CD14-positive monocyte (primary cell): ENCODE measurements at regions not wholly inside any gene's neighbourhood (a gene's known extent, or its start where the extent isn't known, plus 50 kb on each side); places are given as distances from the start of the nearest gene placed in this dataset.

Experiments used
- DNase-seq, 3 donors: peaks; one replicate each; pipeline ENCODE4 v3.0.0-alpha.2; 2011 to 2022
- H2AFZ ChIP-seq: 2 replicates; pipeline ENCODE4 v1.6.0; 2012; ENCODE audit warnings: mild to moderate bottlenecking, low read depth, low read length, inconsistent platforms; ENCODE audit not compliant: insufficient read depth, poor library complexity, severe bottlenecking
- H3K27ac ChIP-seq, 2 donors: 1 replicate in 1 of 2; 2 replicates in 1 of 2; pipeline ENCODE4 v1.5.1; 2012 to 2013; ENCODE audit warnings: low read length in 2 of 2, control low read depth in 1 of 2, inconsistent platforms in 1 of 2, low read depth in 1 of 2, mild to moderate bottlenecking in 1 of 2
- H3K27me3 ChIP-seq, 2 donors: one replicate each; pipeline versions ENCODE4 v1.6.0 to v1.6.1; 2011 to 2013; ENCODE audit warnings: low read length in 2 of 2; ENCODE audit not compliant: control insufficient read depth in 2 of 2, insufficient read depth in 2 of 2
- H3K36me3 ChIP-seq, 2 donors: replicated peaks in 1 of 2; 1 replicate in 1 of 2; 2 replicates in 1 of 2; pipeline versions ENCODE4 v1.5.1 to v1.6.1; 2012 to 2013; ENCODE audit warnings: low read length in 2 of 2, control low read depth in 1 of 2, inconsistent platforms in 1 of 2, mild to moderate bottlenecking in 1 of 2; ENCODE audit not compliant: insufficient read depth in 2 of 2, control insufficient read depth in 1 of 2
- H3K4me1 ChIP-seq, 2 donors: 1 replicate in 1 of 2; 2 replicates in 1 of 2; pipeline versions ENCODE4 v1.5.1 to v1.6.1; 2012 to 2013; ENCODE audit warnings: low read length in 2 of 2, control low read depth in 1 of 2, inconsistent platforms in 1 of 2, mild to moderate bottlenecking in 1 of 2, moderate library complexity in 1 of 2; ENCODE audit not compliant: insufficient read depth in 2 of 2, control insufficient read depth in 1 of 2
- H3K4me2 ChIP-seq: replicated peaks from 2 replicates; pipeline ENCODE3; 2012; ENCODE audit warnings: low read length, moderate library complexity, mild to moderate bottlenecking; ENCODE audit not compliant: poor library complexity, severe bottlenecking; ENCODE audit errors: extremely low read depth
- H3K4me3 ChIP-seq, 3 experiments: fragments of 200-600 bp in 1 of 3; sonication (generic) in 1 of 3; replicated peaks in 1 of 3; 1 replicate in 2 of 3; 2 replicates in 1 of 3; pipeline ENCODE4 v1.5.1; 2011 to 2013; ENCODE audit warnings: low read length in 3 of 3, mild to moderate bottlenecking in 3 of 3, control low read depth in 2 of 3, low read depth in 2 of 3, inconsistent platforms in 1 of 3, moderate library complexity in 1 of 3
- H3K79me2 ChIP-seq: 2 replicates; pipeline ENCODE4 v1.6.0; 2012; ENCODE audit warnings: mild to moderate bottlenecking, control low read depth, inconsistent platforms, low read length, moderate library complexity; ENCODE audit not compliant: insufficient read depth
- H3K9ac ChIP-seq: 2 replicates; pipeline ENCODE4 v1.6.0; 2017; ENCODE audit warnings: low read length, mild to moderate bottlenecking; ENCODE audit not compliant: insufficient read depth, poor library complexity, severe bottlenecking
- H3K9me3 ChIP-seq, 2 donors: replicated peaks in 1 of 2; 1 replicate in 1 of 2; 2 replicates in 1 of 2; pipeline versions ENCODE4 v1.5.1 to v1.6.1; 2012 to 2013; ENCODE audit warnings: low read length in 2 of 2, control low read depth in 1 of 2; ENCODE audit not compliant: control insufficient read depth in 1 of 2, insufficient read depth in 1 of 2
- H4K20me1 ChIP-seq: 2 replicates; pipeline ENCODE4 v1.6.0; 2012; ENCODE audit warnings: mild to moderate bottlenecking, low read length, control low read depth, moderate library complexity; ENCODE audit not compliant: insufficient read depth
- H3K27ac Mint-ChIP-seq, 7 donors: one replicate each; pipeline ENCODE4 v1.8.0; 2020; ENCODE audit warnings: mild to moderate bottlenecking in 7 of 7, mixed read lengths in 7 of 7, moderate library complexity in 6 of 7, inconsistent platforms in 2 of 7
- H3K27me3 Mint-ChIP-seq, 3 donors: one replicate each; pipeline ENCODE4 v1.8.0; 2021 to 2022; ENCODE audit warnings: low read depth in 3 of 3, mild to moderate bottlenecking in 3 of 3, mixed read lengths in 3 of 3, moderate library complexity in 3 of 3, inconsistent platforms in 1 of 3
- H3K36me3 Mint-ChIP-seq, 2 donors: one replicate each; pipeline ENCODE4 v1.8.0; 2020; ENCODE audit warnings: mixed read lengths in 2 of 2, inconsistent platforms in 1 of 2, mild to moderate bottlenecking in 1 of 2
- H3K4me1 Mint-ChIP-seq: one replicate; pipeline ENCODE4 v1.8.0; 2020; ENCODE audit warnings: mild to moderate bottlenecking, mixed read lengths
- H3K4me3 Mint-ChIP-seq, 2 donors: one replicate each; pipeline ENCODE4 v1.8.0; 2020; ENCODE audit warnings: mild to moderate bottlenecking in 2 of 2, mixed read lengths in 2 of 2, moderate library complexity in 1 of 2
- H3K9me3 Mint-ChIP-seq, 7 donors: one replicate each; pipeline ENCODE4 v1.8.0; 2020 to 2022; ENCODE audit warnings: mixed read lengths in 7 of 7, mild to moderate bottlenecking in 6 of 7, moderate library complexity in 6 of 7, inconsistent platforms in 2 of 7
- WGBS: methylation state at CpG from one replicate; pipeline ENCODE4 v1.1.5; 2013; ENCODE audit warnings: missing lambda C conversion rate; ENCODE audit not compliant: insufficient coverage; 5-methylcytosine and 5-hydroxymethylcytosine counted together
- intact Hi-C, 2 donors: fragments of 100-400 bp; cut with micrococcal nuclease; formaldehyde crosslinking; loops; one replicate each; pipeline versions ENCODE4 v1.15.0 to v1.15.1; 2023
- TF ChIP-seq, protein P1 (sequence below): fragments of 200-600 bp; IDR thresholded peaks from one replicate; pipeline ENCODE4 v1.8.0; 2022; ENCODE audit warnings: antibody characterized with exemption, mild to moderate bottlenecking

DNA sequence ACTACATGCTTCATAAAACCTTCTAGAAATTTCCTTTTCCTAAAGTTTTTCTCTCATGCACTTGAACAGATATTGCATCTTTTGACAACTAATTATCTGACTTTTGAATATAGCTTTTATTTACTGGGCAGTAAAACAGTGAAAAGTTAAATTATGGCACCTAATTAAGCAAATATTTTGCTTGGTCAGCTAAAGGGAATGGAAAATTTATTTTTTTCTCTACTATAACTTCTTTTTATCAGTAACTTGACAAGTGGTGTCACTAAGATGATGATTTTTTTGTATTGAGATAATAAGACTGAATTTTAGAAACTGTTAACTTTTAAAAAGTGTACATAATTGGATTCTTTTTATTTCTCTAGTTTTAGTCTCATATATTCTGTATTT, 351.6 kb downstream of the PIK3C3 start:
- Histone ChIP-seq H4K20me1 (no peaks in the 10 kb centered on the region), H3K36me3 (no peaks in the 10 kb centered on the region), H3K9me3 (peaks cover 0 to 5% of the 10 kb centered on the region in 2 donors), H2AFZ (no peak overlapping the region), H3K27ac (no peak overlapping the region), H3K4me3 (no peak overlapping the region), H3K79me2 (no peaks in the 10 kb centered on the region), H3K27me3 (no peaks in the 10 kb centered on the region), H3K4me2 (no peak overlapping the region), H3K4me1 (peaks cover 0 to 2% of the 10 kb centered on the region in 2 donors), H3K9ac (no peak overlapping the region)
- no peak overlapping the region for H3K4me3 Mint-ChIP-seq
- no peak for DNase-seq
- peaks cover 4 to 14% (median 9%) of the 10 kb centered on the region in 7 donors for H3K9me3 Mint-ChIP-seq
- intact Hi-C loops = no loop called here
- H3K36me3 Mint-ChIP-seq = no peaks in the 10 kb centered on the region
- peaks cover 0 to 3% (median 3%) of the 10 kb centered on the region in 3 donors for H3K27me3 Mint-ChIP-seq
- no peak overlapping the region for H3K27ac Mint-ChIP-seq
- TF ChIP-seq, protein P1, sequence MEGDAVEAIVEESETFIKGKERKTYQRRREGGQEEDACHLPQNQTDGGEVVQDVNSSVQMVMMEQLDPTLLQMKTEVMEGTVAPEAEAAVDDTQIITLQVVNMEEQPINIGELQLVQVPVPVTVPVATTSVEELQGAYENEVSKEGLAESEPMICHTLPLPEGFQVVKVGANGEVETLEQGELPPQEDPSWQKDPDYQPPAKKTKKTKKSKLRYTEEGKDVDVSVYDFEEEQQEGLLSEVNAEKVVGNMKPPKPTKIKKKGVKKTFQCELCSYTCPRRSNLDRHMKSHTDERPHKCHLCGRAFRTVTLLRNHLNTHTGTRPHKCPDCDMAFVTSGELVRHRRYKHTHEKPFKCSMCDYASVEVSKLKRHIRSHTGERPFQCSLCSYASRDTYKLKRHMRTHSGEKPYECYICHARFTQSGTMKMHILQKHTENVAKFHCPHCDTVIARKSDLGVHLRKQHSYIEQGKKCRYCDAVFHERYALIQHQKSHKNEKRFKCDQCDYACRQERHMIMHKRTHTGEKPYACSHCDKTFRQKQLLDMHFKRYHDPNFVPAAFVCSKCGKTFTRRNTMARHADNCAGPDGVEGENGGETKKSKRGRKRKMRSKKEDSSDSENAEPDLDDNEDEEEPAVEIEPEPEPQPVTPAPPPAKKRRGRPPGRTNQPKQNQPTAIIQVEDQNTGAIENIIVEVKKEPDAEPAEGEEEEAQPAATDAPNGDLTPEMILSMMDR = no peak
- peaks cover 18% of the 10 kb centered on the region for H3K4me1 Mint-ChIP-seq

GRCh38 chr18:42310956-42311355, 355.9 kb downstream of the PIK3C3 start:
- Histone ChIP-seq H4K20me1 (no peaks in the 10 kb centered on the region), H3K4me2 (no peak overlapping the region), H3K27ac (no peak overlapping the region), H3K9me3 (peaks cover 0 to 5% of the 10 kb centered on the region in 2 donors), H3K4me3 (no peak overlapping the region), H3K79me2 (no peaks in the 10 kb centered on the region), H3K36me3 (no peaks in the 10 kb centered on the region), H3K4me1 (peaks cover 0 to 2% of the 10 kb centered on the region in 2 donors), H3K9ac (no peak overlapping the region), H3K27me3 (no peaks in the 10 kb centered on the region), H2AFZ (no peak overlapping the region)
- H3K36me3 Mint-ChIP-seq = no peaks in the 10 kb centered on the region
- no CpG with 5 or more reads among the region's 3 CpGs for WGBS
- peak; percentile 2 to 57 (median 7) for DNase-seq
- intact Hi-C loops = no loop called here
- peaks cover 0 to 2% (median under 1%) of the 10 kb centered on the region in 3 donors for H3K27me3 Mint-ChIP-seq
- H3K4me3 Mint-ChIP-seq = no peak overlapping the region
- TF ChIP-seq, protein P1 = no peak
- H3K27ac Mint-ChIP-seq = peak overlapping the region in 2 of 7 donors; percentile 43 to 46
- H3K4me1 Mint-ChIP-seq = peaks cover 19% of the 10 kb centered on the region
- peaks cover 4 to 14% (median 9%) of the 10 kb centered on the region in 7 donors for H3K9me3 Mint-ChIP-seq
